OCI-LY3 (cell line): ENCODE measurements at regions not wholly inside any gene's neighbourhood (a gene's known extent, or its start where the extent isn't known, plus 50 kb on each side); places are given as distances from the start of the nearest gene placed in this dataset.

Source experiments
- CTCF ChIP-seq: fragments of 200-600, 300-600 bp; sonication (generic); IDR thresholded peaks from 2 replicates; pipeline ENCODE4 v1.5.1; 2014; ENCODE audit warnings: antibody characterized with exemption, low read length, low read depth
- EZH2phosphoT487 ChIP-seq: fragments of 200-600 bp; shearing (Covaris generic); IDR thresholded peaks from 2 replicates; pipeline ENCODE4 v1.6.1; 2018; ENCODE audit warnings: antibody characterized with exemption, mixed run types, low read depth

GRCh38 chr9:82526577-82526976 is 536.4 kb downstream of the RASEF start:
- TF ChIP-seq CTCF (no peak), EZH2phosphoT487 (no peak)
